ENCODE measurements at regions not wholly inside any gene's neighbourhood (a gene's known extent, or its start where the extent isn't known, plus 50 kb on each side); places are given as distances from the start of the nearest gene placed in this dataset.
"Not testable (repeated sequence)": the region's sequence is repeated elsewhere in the genome, so short reads cannot be mapped to it uniquely, and the experiment has no call there.

DNA sequence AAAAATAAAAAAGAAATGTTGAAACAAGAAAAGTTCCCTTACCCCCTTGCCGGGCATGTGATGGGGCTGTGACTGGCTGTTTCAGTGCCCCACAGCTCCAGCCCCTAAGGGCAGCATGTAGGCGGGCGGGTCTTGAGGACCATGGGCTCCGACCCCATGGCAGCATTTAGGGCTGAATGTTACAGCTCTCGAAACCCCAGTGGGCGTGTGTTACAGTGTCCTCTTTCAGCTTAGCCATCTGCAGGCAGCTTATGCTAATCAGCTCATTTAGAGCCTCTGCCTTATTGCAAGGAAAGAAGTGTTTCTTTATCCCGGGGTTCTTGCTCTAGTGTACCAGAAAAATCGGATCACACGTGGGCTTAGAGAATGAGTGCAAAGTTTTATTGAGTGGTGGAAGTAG lies 497.4 kb upstream of the CYLC2 start:
- no peak for DNase-seq

DNA sequence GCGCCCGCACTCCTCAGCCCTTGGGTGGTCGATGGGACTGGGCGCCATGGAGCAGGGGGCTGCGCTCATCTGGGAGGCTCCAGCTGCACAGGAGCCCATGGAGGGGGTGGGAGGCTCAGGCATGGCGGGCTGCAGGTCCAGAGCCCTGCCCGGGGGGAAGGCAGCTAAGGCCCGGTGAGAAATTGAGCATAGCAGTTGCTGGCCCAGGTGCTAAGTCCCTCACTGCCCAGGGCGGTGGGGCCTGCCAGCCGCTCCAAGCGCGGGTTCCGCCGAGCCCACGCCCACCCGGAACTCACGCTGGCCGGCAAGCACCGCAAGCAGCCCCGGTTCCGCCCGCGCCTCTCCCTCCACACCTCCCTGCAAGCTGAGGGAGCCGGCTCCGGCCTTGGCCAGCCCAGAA lies 508.2 kb upstream of the CYLC2 start:
- not testable (repeated sequence) for DNase-seq

DNA sequence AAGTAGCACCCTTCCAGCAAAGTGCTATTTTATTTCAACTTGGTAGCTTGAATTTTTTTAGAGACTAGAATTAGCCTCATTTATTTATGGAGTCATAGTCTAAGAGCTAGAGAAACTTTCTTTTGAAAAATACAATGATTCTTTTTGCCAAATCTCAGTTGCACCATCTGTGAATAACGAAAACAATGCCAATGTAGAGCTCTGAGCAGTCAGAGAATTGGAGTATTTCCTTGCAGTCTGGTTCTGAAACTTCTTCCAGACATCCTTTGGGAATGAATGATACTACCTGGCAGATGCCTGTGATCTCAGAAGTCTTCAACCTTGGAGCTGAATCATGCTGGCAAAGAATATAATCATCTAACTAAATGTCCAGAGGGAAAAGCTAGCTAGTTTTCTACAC lies 511.5 kb upstream of the CYLC2 start:
- DNase-seq: peak; percentile 36

DNA sequence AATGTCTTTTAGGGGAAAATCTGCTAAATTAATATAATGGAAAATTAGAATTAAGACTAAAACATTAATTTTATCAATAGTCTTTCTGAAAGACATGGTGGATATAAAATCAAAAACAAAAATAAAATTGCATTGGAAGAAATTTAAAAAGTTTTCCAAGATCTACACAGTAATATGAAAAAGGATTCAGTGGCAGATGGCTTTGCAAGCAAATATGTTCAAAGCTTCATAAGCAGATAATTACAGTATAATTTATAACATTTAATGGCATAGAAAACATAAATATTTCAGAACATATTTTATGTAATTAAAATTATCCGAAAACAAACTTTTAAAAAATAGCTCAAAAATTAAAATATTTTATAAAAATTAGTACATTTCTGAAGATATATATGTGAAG lies 512.4 kb upstream of the CYLC2 start:
- DNase-seq: no peak

DNA sequence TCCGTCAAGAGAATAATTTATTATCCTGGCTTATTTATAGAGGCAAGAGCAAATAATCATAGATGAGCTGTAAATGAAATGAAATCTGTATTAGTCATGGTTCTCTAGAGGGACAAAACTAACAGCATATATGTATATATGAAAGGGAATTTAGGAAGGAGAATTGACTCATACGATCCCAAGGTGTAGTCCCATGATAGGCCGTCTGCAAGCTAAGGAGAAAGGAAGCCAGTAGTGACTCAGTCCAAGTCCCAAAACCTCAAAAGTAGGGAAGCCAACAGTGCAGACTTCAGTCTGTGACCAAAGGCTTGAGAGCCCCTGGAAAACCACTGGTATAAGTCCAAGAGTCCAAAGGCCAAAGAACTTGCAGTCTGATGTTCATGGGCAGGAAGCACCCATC lies 515.9 kb upstream of the CYLC2 start:
- DNase-seq: peak; percentile 81

DNA sequence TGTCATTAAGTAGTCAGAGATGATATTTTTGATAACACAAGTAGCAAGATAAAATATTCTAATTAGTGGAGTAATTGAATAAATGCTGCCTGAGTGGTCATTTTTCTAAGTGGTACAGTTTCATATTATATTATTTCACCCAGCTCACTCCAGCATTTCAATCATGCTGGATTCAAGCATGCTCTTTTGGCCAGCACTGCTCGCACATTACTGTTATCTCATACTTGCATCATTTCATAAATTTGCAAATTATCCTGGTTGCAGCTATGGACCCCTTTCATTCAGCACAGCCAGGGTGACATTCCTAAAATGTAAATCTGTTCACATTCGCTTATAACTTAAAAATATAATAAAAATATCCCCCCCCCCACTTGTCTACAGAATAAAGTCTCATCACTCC lies 520.8 kb upstream of the CYLC2 start:
- no peak for DNase-seq

DNA sequence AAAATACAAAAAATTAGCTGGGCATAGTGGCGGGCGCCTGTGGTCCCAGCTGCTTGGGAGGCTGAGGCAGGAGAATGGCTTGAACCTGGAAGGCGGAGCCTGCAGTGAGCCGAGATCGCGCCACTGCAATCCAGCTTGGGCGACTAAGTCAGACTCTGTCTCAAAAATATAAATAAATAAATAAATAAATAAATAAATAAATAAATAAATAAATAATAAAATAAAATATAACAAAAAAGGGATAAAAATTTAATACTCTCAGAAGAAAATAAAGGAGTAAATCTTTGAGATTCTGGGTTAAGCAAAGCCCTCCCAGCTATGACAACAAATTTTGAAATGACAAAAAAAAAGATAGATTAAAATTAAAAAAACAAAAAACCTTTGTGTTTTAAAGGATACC lies 525.7 kb upstream of the CYLC2 start:
- not testable (repeated sequence) for DNase-seq

DNA sequence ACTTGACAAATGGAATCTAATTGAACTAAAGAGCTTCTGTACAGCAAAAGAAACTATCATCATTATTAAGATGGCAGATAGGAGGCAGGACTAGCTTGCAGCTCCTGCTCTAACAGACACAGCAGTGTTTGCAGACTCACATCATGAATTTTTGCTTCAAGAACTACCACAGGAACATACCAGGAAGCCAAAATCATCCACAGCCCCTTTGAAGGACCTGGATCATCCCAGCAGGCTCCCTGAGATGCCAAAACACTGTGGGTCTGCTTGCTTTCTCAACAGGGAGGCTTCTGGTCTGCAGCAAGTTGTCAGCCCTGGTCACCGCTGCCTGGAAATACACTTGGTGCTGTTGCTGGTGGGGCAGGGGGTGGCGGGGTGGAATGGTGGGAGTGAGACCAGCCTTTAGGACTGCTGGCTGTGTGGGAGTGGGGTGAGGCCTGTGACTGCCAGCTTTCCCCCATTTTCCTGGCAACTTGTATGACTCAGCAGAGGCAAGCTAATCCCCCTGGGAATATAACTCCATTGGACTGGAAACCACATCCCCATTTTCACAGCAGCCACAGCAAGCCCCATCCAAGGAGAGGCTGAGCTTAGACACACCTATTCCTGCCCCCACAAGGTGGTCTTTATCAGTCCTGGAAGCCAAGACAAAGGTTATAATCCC lies 533.8 kb upstream of the CYLC2 start:
- DNase-seq: peak; percentile 66

DNA sequence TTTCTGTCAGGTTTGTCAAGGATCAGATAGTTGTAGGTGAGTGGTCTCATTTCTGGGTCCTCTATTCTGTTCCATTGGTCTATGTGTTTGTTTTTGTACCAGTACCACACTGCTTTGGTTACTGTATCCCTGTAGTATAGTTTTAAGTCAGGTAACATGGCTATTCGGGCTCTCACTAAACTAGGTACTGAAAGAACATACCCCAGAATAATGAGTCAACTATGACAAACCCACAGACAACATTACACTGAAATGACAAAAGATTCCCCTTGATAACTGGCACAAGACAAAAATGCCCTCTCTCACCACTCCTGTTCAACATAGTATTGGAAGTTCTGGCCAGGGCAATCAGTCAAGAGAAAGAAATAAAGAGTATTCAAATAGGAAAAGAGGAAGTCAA lies 535.3 kb upstream of the CYLC2 start:
- no peak for DNase-seq

DNA sequence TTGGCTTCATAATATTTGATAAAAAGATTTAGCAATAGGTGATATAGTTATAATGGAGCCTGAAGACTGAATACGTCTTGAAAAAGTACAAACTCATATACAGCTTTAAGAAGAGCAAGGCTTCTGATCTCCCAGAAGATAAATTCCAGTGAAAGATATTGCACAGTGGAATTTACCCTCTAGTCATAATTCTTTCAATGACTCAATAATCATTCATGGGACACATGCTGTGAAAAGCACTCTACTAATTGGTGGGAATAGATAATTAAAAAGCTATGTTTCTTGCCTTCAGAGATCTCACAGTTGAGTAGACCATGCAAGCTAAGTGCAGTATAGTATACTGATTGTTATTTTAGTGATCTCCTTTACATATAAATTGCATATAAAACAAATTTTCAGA lies 538.6 kb upstream of the CYLC2 start:
- peak; percentile 16 for DNase-seq

DNA sequence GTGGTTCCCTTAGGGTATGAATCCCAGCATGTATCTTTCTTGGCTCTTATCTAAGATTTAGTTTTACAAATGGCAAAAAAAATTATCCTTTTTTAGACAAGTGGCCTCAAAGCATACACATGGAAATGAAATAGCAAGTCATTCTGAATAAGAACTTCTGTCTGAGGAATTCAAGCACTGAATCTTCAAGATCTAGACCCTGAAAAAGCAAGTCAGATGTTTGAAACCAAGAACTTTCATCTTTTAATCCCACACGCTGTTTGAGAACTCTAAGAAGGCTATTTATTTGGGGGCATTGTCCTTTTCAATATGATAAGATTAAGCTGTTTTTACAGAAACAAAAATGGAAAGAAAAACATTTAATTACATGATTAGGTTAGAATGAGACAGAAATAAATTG lies 549.2 kb upstream of the CYLC2 start:
- no peak for DNase-seq

DNA sequence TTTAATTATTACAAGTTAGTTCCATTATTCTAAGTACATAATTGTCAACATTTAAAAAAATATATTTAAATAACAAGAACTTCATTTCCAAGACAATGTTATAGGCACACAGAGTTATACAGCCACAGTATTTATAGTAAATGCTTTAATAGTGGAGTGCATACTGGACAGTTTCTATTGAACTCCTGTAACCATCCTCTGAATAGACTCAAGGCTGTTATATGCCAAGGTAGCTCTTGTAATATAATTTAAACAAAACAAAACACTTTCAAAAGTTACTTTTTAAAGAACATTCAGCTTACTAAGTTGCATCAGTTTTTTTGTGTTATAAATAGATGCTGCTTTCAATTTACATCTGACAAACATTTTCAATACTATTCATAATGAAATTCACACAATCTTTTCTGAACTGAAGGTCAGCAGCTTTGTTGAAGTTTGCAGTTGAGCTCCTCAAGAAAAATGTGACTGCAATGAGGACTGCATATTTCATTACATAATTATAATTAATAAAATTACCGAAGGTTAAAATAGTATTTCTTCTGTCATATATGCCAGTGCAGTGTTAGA lies 549.9 kb upstream of the CYLC2 start:
- no peak for DNase-seq

DNA sequence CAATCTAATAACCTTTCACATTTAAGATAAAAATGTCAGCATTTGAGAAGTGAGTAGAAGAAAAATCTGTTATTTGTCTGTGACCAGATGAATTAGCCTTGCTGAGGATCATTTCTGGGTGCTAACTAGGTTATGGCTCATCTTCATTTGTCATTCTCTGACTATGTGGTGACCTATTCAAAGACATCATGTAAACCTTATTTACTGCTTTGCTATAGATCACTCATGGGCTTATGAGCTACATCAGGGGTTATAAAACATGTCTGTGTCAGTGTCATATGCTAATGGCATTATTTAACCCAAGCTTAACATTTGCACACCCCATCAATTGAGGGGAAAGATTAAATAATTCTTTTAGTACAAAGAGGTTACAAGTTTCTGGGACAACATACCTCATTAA lies 555.5 kb upstream of the CYLC2 start:
- DNase-seq: no peak

DNA sequence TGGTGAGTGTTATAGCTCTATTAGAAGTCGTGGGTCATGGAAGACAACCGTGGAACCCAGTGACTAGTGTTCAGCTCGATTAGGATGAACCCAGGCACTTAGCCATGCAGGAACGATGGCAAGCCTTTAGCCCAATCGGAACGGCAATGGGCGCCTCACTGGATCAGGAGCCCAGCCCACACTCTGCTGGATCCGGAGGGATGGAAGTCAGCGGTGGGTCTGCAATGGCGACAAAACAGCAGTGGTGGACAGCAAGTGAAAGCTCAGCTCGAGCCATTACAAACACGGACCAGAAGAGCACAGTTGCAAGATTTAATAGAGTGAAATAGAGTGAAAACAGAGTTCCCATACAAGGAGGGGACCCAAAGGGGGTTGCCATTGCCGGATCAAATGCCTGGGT lies 558.5 kb upstream of the CYLC2 start:
- not testable (repeated sequence) for DNase-seq

DNA sequence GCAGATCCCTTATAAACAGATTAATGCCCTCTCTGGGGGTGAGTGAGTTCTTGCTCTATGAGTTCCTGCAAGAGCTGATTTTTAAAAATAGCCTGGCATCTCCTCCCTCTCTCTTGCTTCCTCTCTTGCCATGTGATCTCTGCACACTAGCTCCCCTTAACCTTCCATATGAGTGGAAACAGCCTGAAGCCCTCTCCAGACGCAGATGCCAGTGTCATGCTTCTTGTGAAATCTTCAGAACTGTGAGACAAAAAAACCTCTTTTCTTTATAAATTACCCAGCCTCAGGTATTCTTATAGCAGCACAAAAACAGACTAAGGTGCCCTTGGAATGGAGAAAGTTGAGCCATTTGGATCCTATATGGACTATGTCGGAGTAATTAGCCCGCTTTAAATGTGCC lies 559.7 kb upstream of the CYLC2 start:
- no peak for DNase-seq

DNA sequence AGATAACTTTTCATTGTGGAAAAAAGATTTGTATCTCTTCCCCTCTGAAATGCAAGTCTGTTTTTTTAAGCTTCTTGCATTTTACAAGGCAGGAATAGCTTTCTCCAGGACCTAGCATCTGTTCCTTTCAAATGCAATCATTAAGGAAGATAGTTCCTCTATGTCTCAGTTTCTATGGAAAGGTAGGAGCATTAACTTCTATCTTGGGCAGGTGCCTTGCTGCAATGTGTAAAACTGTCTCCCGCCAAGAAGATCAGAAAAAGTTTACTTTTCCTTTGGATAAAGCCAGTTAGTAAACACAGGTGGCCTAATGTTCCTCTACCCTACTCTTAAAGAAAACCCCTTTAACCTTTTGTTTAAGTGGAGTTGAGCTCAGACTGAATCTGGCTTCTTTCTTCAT lies 560.6 kb upstream of the CYLC2 start:
- DNase-seq: no peak

DNA sequence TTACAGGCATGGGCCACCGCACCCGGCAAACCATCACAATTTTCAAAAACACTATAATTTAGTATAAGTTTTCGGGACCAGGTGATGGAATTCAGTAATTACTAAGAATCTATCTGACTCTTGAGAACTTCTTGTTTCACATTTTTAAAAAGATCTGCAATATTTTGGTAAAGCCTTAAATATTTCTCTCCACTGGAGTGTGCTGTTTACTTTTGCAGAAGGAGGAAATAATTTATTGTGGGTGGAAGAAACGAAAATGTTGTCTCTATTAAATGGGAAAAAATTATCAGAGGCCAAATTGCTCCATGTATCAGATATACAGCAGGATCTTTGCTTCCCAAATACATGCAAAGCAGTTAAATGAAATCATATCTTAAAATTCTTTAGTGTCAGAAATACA lies 566.8 kb upstream of the CYLC2 start:
- DNase-seq: peak; percentile 0

DNA sequence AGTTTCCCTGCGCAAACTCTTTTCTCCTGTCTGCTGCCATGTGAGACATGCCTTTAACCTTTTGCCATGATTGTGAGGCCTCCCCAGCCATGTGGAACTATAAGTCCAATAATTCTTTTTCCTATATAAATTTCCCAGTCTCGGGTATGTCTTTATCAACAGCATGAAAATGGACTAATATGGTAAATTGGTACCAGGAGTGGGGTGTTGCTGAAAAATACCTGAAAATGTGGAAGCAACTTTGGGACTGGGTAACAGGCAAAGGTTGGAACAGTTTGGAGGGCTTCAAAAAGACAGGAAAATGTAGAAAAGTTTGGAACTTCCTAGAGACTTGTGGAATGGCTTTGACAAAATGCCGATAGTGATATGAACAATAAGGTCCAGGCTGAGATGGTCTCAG lies 578.9 kb upstream of the CYLC2 start:
- DNase-seq: not testable (repeated sequence)

DNA sequence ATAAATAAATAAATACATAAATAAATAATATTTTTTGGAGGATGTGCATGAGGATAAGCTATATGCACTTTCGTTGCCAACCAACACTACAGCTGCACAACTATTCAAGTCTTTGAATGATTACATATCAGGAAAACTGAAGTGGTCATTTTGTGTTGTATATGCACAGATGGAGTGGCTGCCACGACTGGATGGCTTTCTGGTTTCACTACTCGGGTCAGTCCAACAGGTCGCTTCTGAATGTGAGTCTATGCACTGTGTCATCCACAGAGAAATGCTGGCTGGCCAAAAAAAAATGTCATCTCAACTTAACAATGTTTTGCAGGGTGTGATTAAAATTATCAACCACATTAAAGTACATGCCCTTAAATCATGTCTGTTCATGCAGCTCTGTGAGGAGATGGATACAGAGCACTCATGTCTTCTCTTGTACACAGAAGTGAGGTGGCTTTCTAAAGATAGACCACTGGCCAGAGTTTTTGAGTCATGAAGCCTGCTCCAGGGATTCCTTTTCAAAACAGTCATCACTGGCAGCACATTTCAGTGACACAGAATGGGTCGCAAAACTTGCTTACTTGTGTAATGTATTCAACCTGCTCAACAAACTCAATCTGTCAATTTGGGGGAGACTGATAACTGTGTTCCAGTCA lies 589.8 kb upstream of the CYLC2 start:
- no peak for DNase-seq

DNA sequence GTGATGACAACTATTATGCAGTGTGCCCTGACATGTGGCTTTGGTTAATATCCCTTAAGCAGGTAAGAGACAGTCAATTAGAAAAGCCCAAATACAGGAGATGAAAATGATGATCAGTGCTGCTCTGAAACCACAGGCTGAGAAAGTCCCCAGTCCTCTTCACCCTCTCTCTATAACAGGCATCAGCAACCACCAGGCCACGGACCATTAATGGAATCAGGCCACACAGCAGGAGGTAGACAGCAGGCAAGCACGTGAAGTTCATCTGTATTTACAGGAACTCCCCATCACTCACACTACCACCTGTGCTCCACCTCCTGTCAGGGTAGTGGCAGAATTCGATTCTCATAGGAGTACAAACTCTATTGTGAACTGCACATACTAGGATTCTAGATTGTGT lies 591.6 kb upstream of the CYLC2 start:
- no peak for DNase-seq

DNA sequence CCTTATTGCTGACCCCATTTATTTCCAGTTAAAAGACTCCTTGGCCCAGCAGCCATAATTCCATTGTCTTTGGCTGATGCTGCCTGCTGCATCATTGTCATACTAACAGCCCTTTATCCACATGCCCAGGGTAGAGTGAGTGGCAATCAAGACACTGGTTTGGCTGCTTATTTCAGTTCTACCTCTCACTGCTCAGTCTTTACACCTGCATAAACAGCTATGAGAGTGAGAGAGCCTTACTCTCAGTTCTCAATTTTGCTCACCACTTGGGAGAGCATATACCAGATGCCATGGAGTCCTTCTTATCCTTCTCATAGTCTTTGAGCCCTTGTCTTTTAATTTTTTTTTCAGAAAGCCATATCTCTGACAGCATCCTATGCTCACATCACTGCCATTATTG lies 596.9 kb upstream of the CYLC2 start:
- DNase-seq: no peak

DNA sequence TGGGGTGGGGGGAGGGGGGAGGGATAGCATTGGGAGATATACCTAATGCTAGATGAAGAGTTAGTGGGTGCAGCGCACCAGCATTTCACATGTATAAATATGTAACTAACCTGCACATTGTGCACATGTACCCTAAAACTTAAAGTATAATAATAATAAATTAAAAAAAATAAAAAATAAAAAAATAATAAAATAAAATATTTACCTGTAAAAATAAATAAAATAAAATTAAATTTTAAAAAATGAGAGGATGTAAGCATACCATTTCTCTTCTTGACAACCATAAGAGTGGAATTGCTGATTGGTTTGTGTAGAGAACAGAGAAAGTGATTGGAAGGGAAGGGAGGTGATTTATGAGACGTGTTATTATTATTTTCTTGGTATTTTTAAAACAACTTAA lies 609.5 kb upstream of the CYLC2 start:
- DNase-seq: not testable (repeated sequence)

DNA sequence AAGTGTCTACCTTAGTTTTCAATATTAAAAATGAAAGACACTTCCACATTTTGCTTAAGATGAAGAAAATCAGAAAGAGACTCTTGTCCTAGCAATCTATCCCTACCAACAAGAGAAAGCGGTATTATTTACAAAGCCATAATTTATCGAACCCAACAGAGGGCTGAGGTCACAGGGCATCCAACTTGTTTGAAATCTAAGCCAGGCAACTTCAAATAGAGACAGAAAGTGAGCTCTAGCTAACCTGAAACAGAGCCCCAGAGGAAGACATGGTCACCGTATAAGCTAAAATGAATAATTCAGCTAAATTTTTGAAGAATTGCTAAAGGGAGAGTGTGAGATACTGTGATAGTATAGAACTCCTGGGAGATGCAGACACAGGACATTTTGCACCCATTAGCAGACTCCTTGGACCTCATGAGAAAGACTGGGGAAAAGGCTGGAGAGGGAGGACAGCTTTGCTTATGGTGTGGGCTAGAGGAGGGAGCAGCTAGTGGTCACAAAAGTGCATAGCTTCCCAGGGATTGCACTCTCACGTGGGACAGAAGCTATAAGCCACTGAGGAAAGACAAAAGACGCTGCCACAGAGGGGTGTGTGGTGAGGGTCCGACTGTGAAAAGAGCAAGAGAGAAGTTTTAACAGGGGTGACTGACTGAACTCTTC lies 624.2 kb upstream of the GRIN3A start:
- DNase-seq: no peak

DNA sequence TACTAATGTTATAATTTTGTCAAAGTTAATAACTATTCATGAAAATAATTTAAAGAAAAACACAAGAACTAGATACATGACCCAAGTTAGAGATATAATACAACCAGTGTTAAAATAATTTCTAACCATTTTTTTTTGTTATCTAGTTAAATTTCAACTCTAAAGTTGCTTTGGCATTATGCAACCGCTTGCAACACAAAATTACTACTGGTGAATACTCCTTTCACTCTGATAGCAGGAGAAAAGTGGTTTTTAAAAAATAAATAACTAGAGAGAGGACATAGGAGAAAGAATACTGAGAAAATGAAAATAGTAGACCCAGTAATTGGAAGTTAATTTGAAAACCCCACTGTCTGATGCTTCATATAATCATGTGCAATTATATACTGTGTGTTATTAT lies 622.4 kb upstream of the GRIN3A start:
- DNase-seq: no peak
